A549 (cell line): ENCODE measurements at regions not wholly inside any gene's neighbourhood (a gene's known extent, or its start where the extent isn't known, plus 50 kb on each side); places are given as distances from the start of the nearest gene placed in this dataset.
"Not testable (repeated sequence)": the region's sequence is repeated elsewhere in the genome, so short reads cannot be mapped to it uniquely, and the experiment has no call there.

Source experiments
- CTCF ChIP-seq: fragments of >200 bp; sonication (Bioruptor Twin); formaldehyde crosslinking; IDR thresholded peaks from 3 replicates; pipeline ENCODE4 v1.5.1; 2016
- HEYL ChIP-seq: fragments of 250-450 bp; sonication (Bioruptor Pico); IDR thresholded peaks from 2 replicates; pipeline ENCODE4 v1.8.0; 2021; ENCODE audit warnings: mild to moderate bottlenecking, moderate library complexity
- TF ChIP-seq, protein P1 (sequence below): fragments of 450-650 bp; IDR thresholded peaks from 2 replicates; pipeline ENCODE4 v1.6.1; 2014; ENCODE audit warnings: antibody characterized with exemption
- TF ChIP-seq, protein P2 (sequence below): IDR thresholded peaks from 2 replicates; pipeline ENCODE4 v1.6.1; 2012

DNA sequence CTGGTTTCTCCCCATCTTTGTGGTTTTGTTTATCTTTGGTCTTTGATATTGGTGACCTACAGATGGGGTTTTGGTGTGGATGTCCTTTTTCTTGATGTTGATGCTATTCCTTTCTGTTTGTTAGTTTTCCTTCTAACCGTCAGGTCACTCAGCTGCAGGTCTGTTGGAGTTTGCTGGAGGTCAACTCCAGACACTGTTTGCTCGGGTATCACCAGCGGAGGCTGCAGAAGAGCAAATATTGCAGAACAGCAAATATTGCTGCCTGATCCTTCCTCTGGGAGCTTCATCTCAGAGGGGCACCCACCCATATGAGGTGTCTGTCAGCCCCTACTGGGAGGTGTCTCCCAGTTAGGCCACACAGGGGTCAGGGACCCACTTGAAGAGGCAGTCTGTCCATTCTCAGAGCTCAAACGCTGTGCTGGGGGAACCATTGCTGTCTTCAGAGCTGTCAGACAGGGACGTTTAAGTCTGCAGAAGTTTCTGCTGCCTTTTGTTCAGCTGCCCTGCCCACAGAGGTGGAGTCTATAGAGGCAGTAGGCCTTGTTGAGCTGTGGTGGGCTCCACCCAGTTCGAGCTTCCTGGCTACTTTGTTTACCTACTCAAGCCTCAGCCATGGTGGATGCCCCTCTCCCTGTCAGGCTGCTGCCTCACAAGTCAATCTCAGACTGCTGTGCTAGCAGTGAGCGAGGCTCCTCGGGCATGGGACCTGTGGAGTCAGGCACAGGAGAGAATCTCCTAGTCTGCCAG, 94.8 kb upstream of the BNIP2 start:
- TF ChIP-seq CTCF; HEYL (CRISPR knock-in tag): not testable (repeated sequence)
- TF ChIP-seq, protein P1, sequence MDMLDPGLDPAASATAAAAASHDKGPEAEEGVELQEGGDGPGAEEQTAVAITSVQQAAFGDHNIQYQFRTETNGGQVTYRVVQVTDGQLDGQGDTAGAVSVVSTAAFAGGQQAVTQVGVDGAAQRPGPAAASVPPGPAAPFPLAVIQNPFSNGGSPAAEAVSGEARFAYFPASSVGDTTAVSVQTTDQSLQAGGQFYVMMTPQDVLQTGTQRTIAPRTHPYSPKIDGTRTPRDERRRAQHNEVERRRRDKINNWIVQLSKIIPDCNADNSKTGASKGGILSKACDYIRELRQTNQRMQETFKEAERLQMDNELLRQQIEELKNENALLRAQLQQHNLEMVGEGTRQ = not testable (repeated sequence)
- TF ChIP-seq, protein P2, sequence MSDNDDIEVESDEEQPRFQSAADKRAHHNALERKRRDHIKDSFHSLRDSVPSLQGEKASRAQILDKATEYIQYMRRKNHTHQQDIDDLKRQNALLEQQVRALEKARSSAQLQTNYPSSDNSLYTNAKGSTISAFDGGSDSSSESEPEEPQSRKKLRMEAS = not testable (repeated sequence)
